GM19023 (cell line): ENCODE measurements at regions not wholly inside any gene's neighbourhood (a gene's known extent, or its start where the extent isn't known, plus 50 kb on each side); places are given as distances from the start of the nearest gene placed in this dataset.
A peak's percentile ranks its signal among the peaks of the same experiment; 100 is the strongest.

Experiments
- ATAC-seq: cut with Tn5 transposase; IDR thresholded peaks from one replicate; pipeline ENCODE4 v1.9.1; 2021; ENCODE audit warnings: mild to moderate bottlenecking, moderate library complexity; ENCODE audit not compliant: unreplicated experiment

- ATAC-seq: no peak
These were observed 66.3 kb upstream of the SORCS3 start for GRCh38 chr10:104574838-104575237.

GRCh38 chr10:104576611-104577010 is 64.5 kb upstream of the SORCS3 start:
- ATAC-seq: no peak

- ATAC-seq: no peak
These were observed 63.9 kb upstream of the SORCS3 start for GRCh38 chr10:104577163-104577562.

GRCh38 chr10:104577861-104578521 is 63.1 kb upstream of the SORCS3 start:
- no peak for ATAC-seq

GRCh38 chr10:104578671-104579070 is 62.4 kb upstream of the SORCS3 start:
- no peak for ATAC-seq

- no peak for ATAC-seq
These were observed 62.0 kb upstream of the SORCS3 start for GRCh38 chr10:104579136-104579535.

GRCh38 chr10:104580321-104580720 is 60.8 kb upstream of the SORCS3 start:
- no peak for ATAC-seq

GRCh38 chr10:104580774-104581675 is 60.1 kb upstream of the SORCS3 start:
- ATAC-seq: peak; percentile 75

- no peak for ATAC-seq
These were observed 59.0 kb upstream of the SORCS3 start for GRCh38 chr10:104581884-104582601.

- ATAC-seq: no peak
These were observed 58.5 kb upstream of the SORCS3 start for GRCh38 chr10:104582602-104582951.

- no peak for ATAC-seq
These were observed 58.1 kb upstream of the SORCS3 start for GRCh38 chr10:104582966-104583365.

GRCh38 chr10:104584541-104584940 is 56.5 kb upstream of the SORCS3 start:
- ATAC-seq: no peak

GRCh38 chr10:104587751-104588150 is 53.3 kb upstream of the SORCS3 start:
- no peak for ATAC-seq

- no peak for ATAC-seq
These were observed 51.7 kb upstream of the SORCS3 start for GRCh38 chr10:104589431-104589830.

GRCh38 chr10:104589871-104590270 is 51.2 kb upstream of the SORCS3 start:
- ATAC-seq: no peak
